T47D (cell line): ENCODE measurements at regions not wholly inside any gene's neighbourhood (a gene's known extent, or its start where the extent isn't known, plus 50 kb on each side); places are given as distances from the start of the nearest gene placed in this dataset.

Source experiments
- DNase-seq, 2 experiments: peaks; one replicate each; pipeline versions ENCODE4 v3.0.0 to v3.0.0-alpha.2; 2011 to 2012; ENCODE audit warnings: low read depth in 1 of 2, low spot score in 1 of 2
- JUND ChIP-seq: IDR thresholded peaks from 2 replicates; pipeline ENCODE4 v1.6.1; 2012; ENCODE audit warnings: low read depth
- in situ Hi-C: cut with HindIII; loops from 2 replicates; pipeline ENCODE4 v1.10.0; 2016; ENCODE audit warnings: low sequenced_read_pairs, low pct_unique_long_range_greater_than_20kb

GRCh38 chr2:2942225-2942624 is 435.4 kb downstream of the EIPR1 start:
- TF ChIP-seq JUND: no peak
- in situ Hi-C loops: no loop called here
- DNase-seq: no peak

- TF ChIP-seq JUND: no peak
- DNase-seq: no peak
- in situ Hi-C loops: no loop called here
These were observed 436.4 kb downstream of the EIPR1 start for GRCh38 chr2:2941205-2941604.

- no peak for TF ChIP-seq JUND
- DNase-seq: no peak
- in situ Hi-C loops: no loop called here
These were observed 436.9 kb downstream of the EIPR1 start for GRCh38 chr2:2940702-2941101.

GRCh38 chr2:2940061-2940460 is 437.6 kb downstream of the EIPR1 start:
- in situ Hi-C loops: no loop called here
- DNase-seq: no peak
- no peak for TF ChIP-seq JUND

- in situ Hi-C loops: no loop called here
- no peak for DNase-seq
- TF ChIP-seq JUND: no peak
These were observed 438.4 kb downstream of the EIPR1 start for GRCh38 chr2:2939078-2939795.

- in situ Hi-C loops: no loop called here
- no peak for DNase-seq
- TF ChIP-seq JUND: no peak
These were observed 439.1 kb downstream of the EIPR1 start for GRCh38 chr2:2938481-2938880.

- DNase-seq: no peak
- TF ChIP-seq JUND: no peak
- in situ Hi-C loops: no loop called here
These were observed 442.0 kb downstream of the EIPR1 start for GRCh38 chr2:2935445-2936149.

GRCh38 chr2:2933426-2933825 is 444.2 kb downstream of the EIPR1 start:
- no peak for TF ChIP-seq JUND
- in situ Hi-C loops: no loop called here
- no peak for DNase-seq

- DNase-seq: no peak
- no peak for TF ChIP-seq JUND
- in situ Hi-C loops: no loop called here
These were observed 444.8 kb downstream of the EIPR1 start for GRCh38 chr2:2932692-2933305.

- TF ChIP-seq JUND: no peak
- DNase-seq: no peak
These were observed 445.4 kb downstream of the EIPR1 start for GRCh38 chr2:2932189-2932588.

GRCh38 chr2:2931318-2932075 is 446.1 kb downstream of the EIPR1 start:
- in situ Hi-C loops: no loop called here
- no peak for TF ChIP-seq JUND
- no peak for DNase-seq

More at GRCh38 chr2:2932189-2932588, 445.4 kb downstream of the EIPR1 start:
- in situ Hi-C loops: no loop called here

- in situ Hi-C loops: no loop called here
- no peak for DNase-seq
- no peak for TF ChIP-seq JUND
These were observed 446.8 kb downstream of the EIPR1 start for GRCh38 chr2:2930841-2931240.

- in situ Hi-C loops: no loop called here
- no peak for TF ChIP-seq JUND
- no peak for DNase-seq
These were observed 450.8 kb downstream of the EIPR1 start for GRCh38 chr2:2926858-2927175.
